ENCODE measurements at regions not wholly inside any gene's neighbourhood (a gene's known extent, or its start where the extent isn't known, plus 50 kb on each side); places are given as distances from the start of the nearest gene placed in this dataset.

GRCh38 chr20:55714082-55714481, 291.2 kb downstream of the CBLN4 start:
- DNase-seq, result no peak
- H3K9me3 ChIP-seq (ENCODE audit: low read length), result no peaks in the 10 kb centered on the region
- Mint-ChIP-seq H3K4me1 (no peaks in the 10 kb centered on the region), H3K9me3 (peaks cover 9 to 22% (median 14%) of the 10 kb centered on the region in 5 donors), H3K4me3 (no peak overlapping the region), H3K27ac (no peak overlapping the region), H3K27me3 (peaks cover 0 to 3% of the 10 kb centered on the region in 2 donors), H3K36me3 (no peaks in the 10 kb centered on the region)
- H3K4me1 ChIP-seq (ENCODE audit: insufficient read depth, low read length), result no peaks in the 10 kb centered on the region
- ChIA-PET CTCF (no interaction called here), POLR2A (no interaction called here)
- no peak overlapping the region for H3K27ac ChIP-seq (ENCODE audit: low read depth, low read length)
- H3K27me3 ChIP-seq (ENCODE audit: insufficient read depth, low read length, poor library complexity, severe bottlenecking), result no peaks in the 10 kb centered on the region
- H3K36me3 ChIP-seq (ENCODE audit: insufficient read depth, low read length), result no peaks in the 10 kb centered on the region
- H3K4me3 ChIP-seq (ENCODE audit: low read length), result no peak overlapping the region

- Mint-ChIP-seq H3K36me3 (no peaks in the 10 kb centered on the region), H3K27me3 (no peaks in the 10 kb centered on the region), H3K27ac (no peak overlapping the region), H3K4me3 (no peak overlapping the region), H3K4me1 (no peaks in the 10 kb centered on the region), H3K9me3 (peaks cover 4 to 11% (median 6%) of the 10 kb centered on the region in 5 donors)
- POLR2A ChIA-PET, result no interaction called here
- Histone ChIP-seq H3K27ac (ENCODE audit: low read depth, low read length) (no peak overlapping the region), H3K4me1 (ENCODE audit: insufficient read depth, low read length) (no peaks in the 10 kb centered on the region), H3K36me3 (ENCODE audit: insufficient read depth, low read length) (no peaks in the 10 kb centered on the region), H3K27me3 (ENCODE audit: insufficient read depth, low read length, poor library complexity, severe bottlenecking) (no peaks in the 10 kb centered on the region), H3K9me3 (ENCODE audit: low read length) (no peaks in the 10 kb centered on the region), H3K4me3 (ENCODE audit: low read length) (no peak overlapping the region)
- CTCF ChIA-PET, result no interaction called here
- no peak for DNase-seq
Measured at GRCh38 chr20:55704458-55704857, 300.9 kb downstream of the CBLN4 start.

- H3K4me3 ChIP-seq (ENCODE audit: low read length), result no peak overlapping the region
- no peak overlapping the region for H3K4me3 Mint-ChIP-seq
- no peaks in the 10 kb centered on the region for H3K36me3 ChIP-seq (ENCODE audit: insufficient read depth, low read length)
- H3K36me3 Mint-ChIP-seq, result no peaks in the 10 kb centered on the region
- no peak overlapping the region for H3K27ac Mint-ChIP-seq
- no peaks in the 10 kb centered on the region for H3K27me3 Mint-ChIP-seq
- no peaks in the 10 kb centered on the region for H3K4me1 Mint-ChIP-seq
- no peaks in the 10 kb centered on the region for H3K4me1 ChIP-seq (ENCODE audit: insufficient read depth, low read length)
- DNase-seq, result no peak
- H3K27me3 ChIP-seq (ENCODE audit: insufficient read depth, low read length, poor library complexity, severe bottlenecking), result no peaks in the 10 kb centered on the region
- no peaks in the 10 kb centered on the region for H3K9me3 ChIP-seq (ENCODE audit: low read length)
- ChIA-PET POLR2A (no interaction called here), CTCF (no interaction called here)
- peaks cover 0 to 12% (median 2%) of the 10 kb centered on the region in 5 donors for H3K9me3 Mint-ChIP-seq
- no peak overlapping the region for H3K27ac ChIP-seq (ENCODE audit: low read depth, low read length)
Measured at GRCh38 chr20:55701467-55701866, 303.9 kb downstream of the CBLN4 start.

- Histone ChIP-seq H3K4me3 (ENCODE audit: low read length) (no peak overlapping the region), H3K4me1 (ENCODE audit: insufficient read depth, low read length) (no peaks in the 10 kb centered on the region), H3K36me3 (ENCODE audit: insufficient read depth, low read length) (no peaks in the 10 kb centered on the region), H3K9me3 (ENCODE audit: low read length) (no peaks in the 10 kb centered on the region), H3K27ac (ENCODE audit: low read depth, low read length) (no peak overlapping the region), H3K27me3 (ENCODE audit: insufficient read depth, low read length, poor library complexity, severe bottlenecking) (no peaks in the 10 kb centered on the region)
- Mint-ChIP-seq H3K27me3 (no peaks in the 10 kb centered on the region), H3K4me1 (no peaks in the 10 kb centered on the region), H3K4me3 (no peak overlapping the region), H3K9me3 (peaks cover 0 to 20% (median 0%) of the 10 kb centered on the region in 5 donors), H3K27ac (no peak overlapping the region), H3K36me3 (no peaks in the 10 kb centered on the region)
- no peak for DNase-seq
- CTCF ChIA-PET, result no interaction called here
- POLR2A ChIA-PET, result no interaction called here
Measured at GRCh38 chr20:55696520-55696919, 308.8 kb downstream of the CBLN4 start.

GRCh38 chr20:55693641-55694040, 311.7 kb downstream of the CBLN4 start:
- Histone ChIP-seq H3K4me1 (ENCODE audit: insufficient read depth, low read length) (no peaks in the 10 kb centered on the region), H3K27me3 (ENCODE audit: insufficient read depth, low read length, poor library complexity, severe bottlenecking) (no peaks in the 10 kb centered on the region), H3K27ac (ENCODE audit: low read depth, low read length) (no peak overlapping the region), H3K9me3 (ENCODE audit: low read length) (no peaks in the 10 kb centered on the region), H3K4me3 (ENCODE audit: low read length) (no peak overlapping the region), H3K36me3 (ENCODE audit: insufficient read depth, low read length) (no peaks in the 10 kb centered on the region)
- Mint-ChIP-seq H3K36me3 (no peaks in the 10 kb centered on the region), H3K27ac (no peak overlapping the region), H3K4me1 (no peaks in the 10 kb centered on the region), H3K27me3 (no peaks in the 10 kb centered on the region), H3K4me3 (no peak overlapping the region), H3K9me3 (peaks cover 0 to 14% (median 0%) of the 10 kb centered on the region in 5 donors)
- no peak for DNase-seq
- POLR2A ChIA-PET, result no interaction called here
- CTCF ChIA-PET, result no interaction called here

GRCh38 chr20:55685841-55686240, 319.5 kb downstream of the CBLN4 start:
- Histone ChIP-seq H3K27me3 (ENCODE audit: insufficient read depth, low read length, poor library complexity, severe bottlenecking) (no peaks in the 10 kb centered on the region), H3K4me3 (ENCODE audit: low read length) (no peak overlapping the region), H3K4me1 (ENCODE audit: insufficient read depth, low read length) (no peaks in the 10 kb centered on the region), H3K27ac (ENCODE audit: low read depth, low read length) (no peak overlapping the region), H3K36me3 (ENCODE audit: insufficient read depth, low read length) (no peaks in the 10 kb centered on the region), H3K9me3 (ENCODE audit: low read length) (no peaks in the 10 kb centered on the region)
- Mint-ChIP-seq H3K4me1 (no peaks in the 10 kb centered on the region), H3K27me3 (no peaks in the 10 kb centered on the region), H3K9me3 (peaks cover 3 to 12% (median 5%) of the 10 kb centered on the region in 5 donors), H3K4me3 (no peak overlapping the region), H3K27ac (no peak overlapping the region), H3K36me3 (no peaks in the 10 kb centered on the region)
- no peak for DNase-seq
- ChIA-PET POLR2A (no interaction called here), CTCF (no interaction called here)

- DNase-seq, result no peak
- POLR2A ChIA-PET, result no interaction called here
- Mint-ChIP-seq H3K4me1 (no peaks in the 10 kb centered on the region), H3K9me3 (peaks cover 3 to 12% (median 5%) of the 10 kb centered on the region in 5 donors), H3K27ac (no peak overlapping the region), H3K36me3 (no peaks in the 10 kb centered on the region), H3K27me3 (no peaks in the 10 kb centered on the region), H3K4me3 (no peak overlapping the region)
- Histone ChIP-seq H3K9me3 (ENCODE audit: low read length) (no peaks in the 10 kb centered on the region), H3K4me3 (ENCODE audit: low read length) (no peak overlapping the region), H3K27ac (ENCODE audit: low read depth, low read length) (no peak overlapping the region), H3K36me3 (ENCODE audit: insufficient read depth, low read length) (no peaks in the 10 kb centered on the region), H3K27me3 (ENCODE audit: insufficient read depth, low read length, poor library complexity, severe bottlenecking) (no peaks in the 10 kb centered on the region), H3K4me1 (ENCODE audit: insufficient read depth, low read length) (no peaks in the 10 kb centered on the region)
- CTCF ChIA-PET, result no interaction called here
Measured at GRCh38 chr20:55685425-55685824, 319.9 kb downstream of the CBLN4 start.

- no peaks in the 10 kb centered on the region for H3K27me3 Mint-ChIP-seq
- Histone ChIP-seq H3K4me3 (ENCODE audit: low read length) (no peak overlapping the region), H3K4me1 (ENCODE audit: insufficient read depth, low read length) (no peaks in the 10 kb centered on the region), H3K36me3 (ENCODE audit: insufficient read depth, low read length) (no peaks in the 10 kb centered on the region), H3K9me3 (ENCODE audit: low read length) (no peaks in the 10 kb centered on the region), H3K27ac (ENCODE audit: low read depth, low read length) (no peak overlapping the region), H3K27me3 (ENCODE audit: insufficient read depth, low read length, poor library complexity, severe bottlenecking) (no peaks in the 10 kb centered on the region)
- no peaks in the 10 kb centered on the region for H3K4me1 Mint-ChIP-seq
- H3K27ac Mint-ChIP-seq, result no peak overlapping the region
- H3K9me3 Mint-ChIP-seq, result peaks cover 3 to 12% (median 5%) of the 10 kb centered on the region in 5 donors
- H3K4me3 Mint-ChIP-seq, result no peak overlapping the region
- ChIA-PET POLR2A (no interaction called here), CTCF (no interaction called here)
- no peak for DNase-seq
- H3K36me3 Mint-ChIP-seq, result no peaks in the 10 kb centered on the region
Measured at GRCh38 chr20:55684578-55684977, 320.7 kb downstream of the CBLN4 start.

- POLR2A ChIA-PET, result no interaction called here
- H3K27ac ChIP-seq (ENCODE audit: low read depth, low read length), result no peak overlapping the region
- no peak overlapping the region for H3K4me3 ChIP-seq (ENCODE audit: low read length)
- H3K36me3 Mint-ChIP-seq, result no peaks in the 10 kb centered on the region
- H3K4me1 Mint-ChIP-seq, result no peaks in the 10 kb centered on the region
- H3K4me3 Mint-ChIP-seq, result no peak overlapping the region
- no peaks in the 10 kb centered on the region for H3K9me3 ChIP-seq (ENCODE audit: low read length)
- no peaks in the 10 kb centered on the region for H3K36me3 ChIP-seq (ENCODE audit: insufficient read depth, low read length)
- CTCF ChIA-PET, result no interaction called here
- H3K9me3 Mint-ChIP-seq, result peaks cover 2 to 16% (median 6%) of the 10 kb centered on the region in 5 donors
- no peaks in the 10 kb centered on the region for H3K27me3 ChIP-seq (ENCODE audit: insufficient read depth, low read length, poor library complexity, severe bottlenecking)
- DNase-seq, result no peak
- H3K27me3 Mint-ChIP-seq, result no peaks in the 10 kb centered on the region
- no peak overlapping the region for H3K27ac Mint-ChIP-seq
- H3K4me1 ChIP-seq (ENCODE audit: insufficient read depth, low read length), result no peaks in the 10 kb centered on the region
Measured at GRCh38 chr20:55678970-55679667, 326.2 kb downstream of the CBLN4 start.

Measured in CD8-positive, alpha-beta memory T cell (primary cell).